ENCODE measurements at regions not wholly inside any gene's neighbourhood (a gene's known extent, or its start where the extent isn't known, plus 50 kb on each side); places are given as distances from the start of the nearest gene placed in this dataset.

DNA sequence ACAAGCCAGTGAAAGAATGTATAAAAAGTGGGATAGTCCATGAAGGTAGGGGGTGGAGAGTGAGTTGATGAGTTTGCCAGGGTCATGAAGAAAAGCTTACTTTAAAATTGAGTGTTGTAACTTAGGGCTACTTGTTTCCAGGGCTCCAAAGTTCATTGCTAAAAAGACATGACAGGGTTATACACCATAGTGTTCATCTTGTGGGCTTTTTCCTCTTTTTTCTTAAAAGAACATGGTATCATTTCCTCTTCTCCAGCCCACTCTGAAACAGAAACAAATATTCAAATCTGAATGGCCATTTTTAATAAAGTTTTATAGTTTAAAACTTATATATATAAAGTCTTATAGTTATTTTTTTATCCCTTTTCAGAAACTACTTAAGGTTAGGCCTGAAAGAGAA, 115.7 kb upstream of the SMC2 start:
- TF ChIP-seq NFYB (CRISPR knock-in tag; IDR thresholded peaks at IDR 0.05) (no peak), CREM (IDR thresholded peaks at IDR 0.05) (no peak), CREM (CRISPR knock-in tag; IDR thresholded peaks at IDR 0.05) (no peak)
- TF ChIP-seq, protein P1, sequence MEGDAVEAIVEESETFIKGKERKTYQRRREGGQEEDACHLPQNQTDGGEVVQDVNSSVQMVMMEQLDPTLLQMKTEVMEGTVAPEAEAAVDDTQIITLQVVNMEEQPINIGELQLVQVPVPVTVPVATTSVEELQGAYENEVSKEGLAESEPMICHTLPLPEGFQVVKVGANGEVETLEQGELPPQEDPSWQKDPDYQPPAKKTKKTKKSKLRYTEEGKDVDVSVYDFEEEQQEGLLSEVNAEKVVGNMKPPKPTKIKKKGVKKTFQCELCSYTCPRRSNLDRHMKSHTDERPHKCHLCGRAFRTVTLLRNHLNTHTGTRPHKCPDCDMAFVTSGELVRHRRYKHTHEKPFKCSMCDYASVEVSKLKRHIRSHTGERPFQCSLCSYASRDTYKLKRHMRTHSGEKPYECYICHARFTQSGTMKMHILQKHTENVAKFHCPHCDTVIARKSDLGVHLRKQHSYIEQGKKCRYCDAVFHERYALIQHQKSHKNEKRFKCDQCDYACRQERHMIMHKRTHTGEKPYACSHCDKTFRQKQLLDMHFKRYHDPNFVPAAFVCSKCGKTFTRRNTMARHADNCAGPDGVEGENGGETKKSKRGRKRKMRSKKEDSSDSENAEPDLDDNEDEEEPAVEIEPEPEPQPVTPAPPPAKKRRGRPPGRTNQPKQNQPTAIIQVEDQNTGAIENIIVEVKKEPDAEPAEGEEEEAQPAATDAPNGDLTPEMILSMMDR (CRISPR knock-in tag; IDR thresholded peaks at IDR 0.05) = no peak
- TF ChIP-seq, protein P2, sequence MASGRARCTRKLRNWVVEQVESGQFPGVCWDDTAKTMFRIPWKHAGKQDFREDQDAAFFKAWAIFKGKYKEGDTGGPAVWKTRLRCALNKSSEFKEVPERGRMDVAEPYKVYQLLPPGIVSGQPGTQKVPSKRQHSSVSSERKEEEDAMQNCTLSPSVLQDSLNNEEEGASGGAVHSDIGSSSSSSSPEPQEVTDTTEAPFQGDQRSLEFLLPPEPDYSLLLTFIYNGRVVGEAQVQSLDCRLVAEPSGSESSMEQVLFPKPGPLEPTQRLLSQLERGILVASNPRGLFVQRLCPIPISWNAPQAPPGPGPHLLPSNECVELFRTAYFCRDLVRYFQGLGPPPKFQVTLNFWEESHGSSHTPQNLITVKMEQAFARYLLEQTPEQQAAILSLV (CRISPR knock-in tag; IDR thresholded peaks at IDR 0.05; ENCODE audit: borderline replicate concordance) = no peak
- TF ChIP-seq, protein P3, sequence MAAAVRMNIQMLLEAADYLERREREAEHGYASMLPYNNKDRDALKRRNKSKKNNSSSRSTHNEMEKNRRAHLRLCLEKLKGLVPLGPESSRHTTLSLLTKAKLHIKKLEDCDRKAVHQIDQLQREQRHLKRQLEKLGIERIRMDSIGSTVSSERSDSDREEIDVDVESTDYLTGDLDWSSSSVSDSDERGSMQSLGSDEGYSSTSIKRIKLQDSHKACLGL (CRISPR knock-in tag; IDR thresholded peaks at IDR 0.05) = no peak
